K562 (cell line): ENCODE measurements at regions not wholly inside any gene's neighbourhood (a gene's known extent, or its start where the extent isn't known, plus 50 kb on each side); places are given as distances from the start of the nearest gene placed in this dataset.

Source experiments
- GTF2F1 ChIP-seq: IDR thresholded peaks from 2 replicates; pipeline ENCODE4 v1.6.1; 2011; ENCODE audit warnings: low read depth, low read length, improper control_type of control experiment
- MAFG ChIP-seq: fragments of 450-650 bp; conservative IDR thresholded peaks from 2 replicates; pipeline ENCODE4 v1.6.1; 2016; ENCODE audit warnings: missing genetic modification characterization, missing compliant biosample characterization

DNA sequence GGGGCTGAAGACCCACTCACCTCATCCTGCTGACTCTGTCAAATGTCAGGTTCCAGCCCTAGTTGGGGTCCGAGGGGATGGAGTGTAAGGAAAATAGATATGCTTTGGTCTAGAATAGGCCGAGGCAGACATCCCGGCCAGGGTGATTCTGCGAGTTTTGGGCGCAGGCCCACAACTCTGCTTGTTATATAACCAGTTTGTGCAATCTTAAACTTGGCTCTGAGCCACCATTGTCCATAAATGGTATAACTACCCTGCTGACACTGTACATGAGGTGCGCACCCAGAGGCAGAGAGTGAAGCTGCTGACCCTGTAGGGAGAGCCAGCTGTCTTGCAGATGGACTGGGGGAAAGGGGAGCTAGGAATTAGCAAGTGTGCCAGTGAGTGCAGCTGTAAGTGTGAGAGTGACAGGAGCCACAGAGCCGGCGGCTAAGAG, 1388.8 kb downstream of the AMY1C start:
- TF ChIP-seq MAFG (tag), result no peak
- TF ChIP-seq GTF2F1, result no peak
